Heart left ventricle (tissue), 13 donors: ENCODE measurements at regions not wholly inside any gene's neighbourhood (a gene's known extent, or its start where the extent isn't known, plus 50 kb on each side); places are given as distances from the start of the nearest gene placed in this dataset.

Source experiments
- CTCF ChIP-seq, 12 donors: fragments of 200-600 bp; sonication (generic) in 4 of 12; IDR thresholded peaks; one replicate each; pipeline versions ENCODE4 v1.5.0 to v1.8.0; 2018 to 2022; ENCODE audit warnings: antibody characterized with exemption in 12 of 12, mild to moderate bottlenecking in 5 of 12
- POLR2A ChIP-seq, 2 donors: fragments of 450-650 bp; IDR thresholded peaks; one replicate each; pipeline ENCODE4 v1.6.1; 2017; ENCODE audit warnings: antibody characterized with exemption in 2 of 2, mild to moderate bottlenecking in 2 of 2, moderate library complexity in 2 of 2
- donor health status: ischemic (EF 13 %, LVEDD 7.1; RV severe dilation, severe dysfunction).
- donor health status: DM: no; HTN: yes; CAD: no.
- donor health status: DM: no; HTN: no; CAD: no.
- donor health status: ischemic (EF 25% LVEDD 6.9; RV normal size, moderate dysfunction).
- donor health status: ischemic (EF 25% LVEDD 5.7; RV mildly dilated, moderate dysfunction).
- donor health status: ischemic (EF 35%, LVEDD 5.7; RV mildly dilated, moderate dysfunction).
- donor health status: nonischemic (EF 11% LVEDD 7.7; RV severe dilation, severe dysfunction).
- donor health status: DM: yes; HTN: yes; CAD: no.
- donor health status: PGD.
- donor health status: ischemic (EF 29% LVEDD 5.4; RV normal size, mild dysfunction).
- donor health status: nonischemic (EF 23%, LVEDD 6.1; RV moderate dilation, normal function).

DNA sequence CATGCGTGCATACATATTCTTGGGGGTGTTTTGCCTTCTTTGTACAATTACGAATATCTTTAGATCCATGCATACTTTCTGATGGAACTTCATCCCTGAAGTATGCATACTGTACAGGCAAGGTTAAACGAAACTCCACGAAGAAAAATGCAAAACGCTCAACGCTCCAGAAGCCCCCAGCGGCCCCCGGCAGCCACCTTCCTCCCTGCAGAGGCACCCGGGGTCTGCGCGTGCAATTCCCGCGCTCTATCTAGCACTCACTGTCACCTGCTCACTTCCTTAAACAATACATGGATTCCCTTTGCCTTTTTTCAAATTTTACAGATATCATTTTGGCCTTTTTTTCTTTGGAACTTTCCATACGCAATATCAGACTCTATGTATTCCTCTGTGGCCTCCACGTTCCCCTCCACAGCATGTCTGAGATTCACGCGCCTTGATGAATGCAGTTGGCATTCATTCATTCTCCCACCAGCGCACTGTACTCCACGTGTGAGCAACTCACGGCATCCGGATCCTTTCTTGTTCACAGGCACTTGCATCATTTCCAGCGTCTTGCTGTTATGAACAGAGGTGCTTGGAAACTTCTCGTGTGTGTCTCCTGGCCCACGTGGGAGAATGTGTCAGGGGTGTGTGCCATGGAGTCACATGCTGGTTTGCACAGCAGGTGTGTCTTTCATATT lies 214.3 kb downstream of the CTTN start:
- TF ChIP-seq CTCF (IDR thresholded peaks at IDR 0.05) (no peak), POLR2A (IDR thresholded peaks at IDR 0.05) (no peak)
